Osteoblast (primary cell): ENCODE measurements at regions not wholly inside any gene's neighbourhood (a gene's known extent, or its start where the extent isn't known, plus 50 kb on each side); places are given as distances from the start of the nearest gene placed in this dataset.

Experiments used
- DNase-seq: peaks from one replicate; pipeline ENCODE4 v3.0.0; 2011; ENCODE audit warnings: low spot score, mixed read lengths; ENCODE audit not compliant: insufficient read length; ENCODE audit errors: missing footprints
- H2AFZ ChIP-seq: 2 replicates; pipeline ENCODE4 v1.6.0; 2011; ENCODE audit warnings: mild to moderate bottlenecking, low read length
- H3K27ac ChIP-seq: 2 replicates; pipeline ENCODE4 v1.5.1; 2011; ENCODE audit warnings: mild to moderate bottlenecking, low read depth, low read length, moderate library complexity
- H3K27me3 ChIP-seq: 2 replicates; pipeline ENCODE4 v1.6.0; 2012; ENCODE audit warnings: mild to moderate bottlenecking, control low read depth, inconsistent platforms, low read length, moderate library complexity; ENCODE audit not compliant: insufficient read depth
- H3K36me3 ChIP-seq: 2 replicates; pipeline ENCODE4 v1.5.1; 2011; ENCODE audit warnings: mild to moderate bottlenecking, low read length, control low read depth, moderate library complexity; ENCODE audit not compliant: insufficient read depth
- H3K4me1 ChIP-seq: 2 replicates; pipeline ENCODE4 v1.5.1; 2011; ENCODE audit warnings: mild to moderate bottlenecking, low read length, control low read depth, moderate library complexity; ENCODE audit not compliant: insufficient read depth
- H3K4me2 ChIP-seq: 2 replicates; pipeline ENCODE4 v1.6.0; 2011; ENCODE audit warnings: mild to moderate bottlenecking, low read length; ENCODE audit not compliant: insufficient read depth
- H3K4me3 ChIP-seq: fragments of 200-600 bp; sonication (generic); 3 replicates; pipeline ENCODE4 v1.5.1; 2012; ENCODE audit warnings: mild to moderate bottlenecking, low read length, inconsistent platforms; ENCODE audit not compliant: insufficient read depth
- H3K79me2 ChIP-seq: 2 replicates; pipeline ENCODE4 v1.6.0; 2012; ENCODE audit warnings: mild to moderate bottlenecking, low read length, control low read depth, inconsistent platforms; ENCODE audit not compliant: insufficient read depth
- H3K9me3 ChIP-seq: 2 replicates; pipeline ENCODE4 v1.5.1; 2011; ENCODE audit warnings: low read depth, low read length, control low read depth
- H4K20me1 ChIP-seq: 2 replicates; pipeline ENCODE4 v1.6.0; 2012; ENCODE audit warnings: mild to moderate bottlenecking, low read length, control low read depth; ENCODE audit not compliant: insufficient read depth
- TF ChIP-seq, protein P1 (sequence below): IDR thresholded peaks from 2 replicates; pipeline ENCODE4 v1.5.1; 2011; ENCODE audit warnings: mild to moderate bottlenecking, low read depth, low read length, moderate library complexity; ENCODE audit errors: extremely low read depth

- Histone ChIP-seq H2AFZ (no peak overlapping the region), H3K27me3 (no peaks in the 10 kb centered on the region), H3K79me2 (no peaks in the 10 kb centered on the region), H3K4me3 (no peak overlapping the region), H3K4me2 (no peak overlapping the region), H3K27ac (no peak overlapping the region), H4K20me1 (no peaks in the 10 kb centered on the region), H3K9me3 (no peaks in the 10 kb centered on the region), H3K4me1 (no peaks in the 10 kb centered on the region), H3K36me3 (no peaks in the 10 kb centered on the region)
- TF ChIP-seq, protein P1, sequence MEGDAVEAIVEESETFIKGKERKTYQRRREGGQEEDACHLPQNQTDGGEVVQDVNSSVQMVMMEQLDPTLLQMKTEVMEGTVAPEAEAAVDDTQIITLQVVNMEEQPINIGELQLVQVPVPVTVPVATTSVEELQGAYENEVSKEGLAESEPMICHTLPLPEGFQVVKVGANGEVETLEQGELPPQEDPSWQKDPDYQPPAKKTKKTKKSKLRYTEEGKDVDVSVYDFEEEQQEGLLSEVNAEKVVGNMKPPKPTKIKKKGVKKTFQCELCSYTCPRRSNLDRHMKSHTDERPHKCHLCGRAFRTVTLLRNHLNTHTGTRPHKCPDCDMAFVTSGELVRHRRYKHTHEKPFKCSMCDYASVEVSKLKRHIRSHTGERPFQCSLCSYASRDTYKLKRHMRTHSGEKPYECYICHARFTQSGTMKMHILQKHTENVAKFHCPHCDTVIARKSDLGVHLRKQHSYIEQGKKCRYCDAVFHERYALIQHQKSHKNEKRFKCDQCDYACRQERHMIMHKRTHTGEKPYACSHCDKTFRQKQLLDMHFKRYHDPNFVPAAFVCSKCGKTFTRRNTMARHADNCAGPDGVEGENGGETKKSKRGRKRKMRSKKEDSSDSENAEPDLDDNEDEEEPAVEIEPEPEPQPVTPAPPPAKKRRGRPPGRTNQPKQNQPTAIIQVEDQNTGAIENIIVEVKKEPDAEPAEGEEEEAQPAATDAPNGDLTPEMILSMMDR = no peak
- no peak for DNase-seq
These were observed 467.4 kb upstream of the ID4 start for GRCh38 chr6:19369785-19370184.

DNA sequence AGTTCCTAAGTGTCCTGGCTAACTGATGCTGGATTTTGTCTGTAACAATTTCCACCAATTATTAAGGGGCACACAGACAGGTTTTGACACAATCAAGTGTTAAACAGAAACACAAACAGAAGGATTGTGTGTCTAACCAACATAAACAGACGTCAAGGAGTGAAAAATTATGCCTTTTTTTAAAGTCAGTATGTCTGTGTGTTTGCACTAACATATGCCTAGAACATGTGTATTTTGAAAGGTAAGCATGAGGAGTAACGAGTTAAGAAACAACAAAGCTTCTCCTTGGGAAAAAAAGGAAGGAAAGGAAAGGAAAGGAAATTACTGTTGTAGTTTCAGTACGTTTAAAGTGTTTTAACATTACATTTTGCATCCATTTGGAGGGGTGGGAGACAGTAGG lies 466.3 kb upstream of the ID4 start:
- Histone ChIP-seq H3K27me3 (no peaks in the 10 kb centered on the region), H3K4me2 (no peak overlapping the region), H2AFZ (no peak overlapping the region), H3K27ac (no peak overlapping the region), H3K36me3 (no peaks in the 10 kb centered on the region), H3K4me3 (no peak overlapping the region), H3K9me3 (no peaks in the 10 kb centered on the region), H3K79me2 (no peaks in the 10 kb centered on the region), H4K20me1 (no peaks in the 10 kb centered on the region), H3K4me1 (no peaks in the 10 kb centered on the region)
- TF ChIP-seq, protein P1 = no peak
- DNase-seq = no peak

GRCh38 chr6:19375613-19376012 lies 461.6 kb upstream of the ID4 start:
- no peaks in the 10 kb centered on the region for H3K36me3 ChIP-seq
- TF ChIP-seq, protein P1 = no peak
- H3K9me3 ChIP-seq = no peaks in the 10 kb centered on the region
- H4K20me1 ChIP-seq = no peaks in the 10 kb centered on the region
- H3K4me1 ChIP-seq = peaks cover 3% of the 10 kb centered on the region
- no peak for DNase-seq
- no peak overlapping the region for H3K4me3 ChIP-seq
- no peak overlapping the region for H3K27ac ChIP-seq
- no peak overlapping the region for H3K4me2 ChIP-seq
- no peak overlapping the region for H2AFZ ChIP-seq
- H3K27me3 ChIP-seq = no peaks in the 10 kb centered on the region
- H3K79me2 ChIP-seq = no peaks in the 10 kb centered on the region

DNA sequence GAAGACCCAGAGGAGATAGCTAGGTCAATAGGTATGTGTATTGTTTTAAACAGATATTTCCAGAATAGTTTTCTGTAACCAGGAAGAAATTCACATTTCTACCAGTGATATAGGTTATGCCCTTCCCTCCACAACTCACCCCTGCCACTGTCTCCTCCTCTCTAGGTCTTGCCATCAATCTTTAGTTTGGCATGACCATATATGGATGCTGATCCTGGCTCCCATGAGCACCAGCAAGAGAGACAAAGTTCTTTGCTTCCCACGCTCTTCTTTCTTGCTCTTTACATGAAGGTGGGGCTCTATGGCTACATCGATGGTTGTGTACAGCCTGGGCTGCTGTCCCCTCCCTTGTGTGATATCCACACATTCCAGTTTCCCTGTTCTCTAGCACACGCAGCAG lies 459.4 kb upstream of the ID4 start:
- no peaks in the 10 kb centered on the region for H3K9me3 ChIP-seq
- H3K36me3 ChIP-seq = no peaks in the 10 kb centered on the region
- no peak overlapping the region for H3K4me3 ChIP-seq
- peaks cover 3% of the 10 kb centered on the region for H3K4me1 ChIP-seq
- H3K4me2 ChIP-seq = no peak overlapping the region
- no peak overlapping the region for H2AFZ ChIP-seq
- DNase-seq = no peak
- TF ChIP-seq, protein P1 = no peak
- H4K20me1 ChIP-seq = no peaks in the 10 kb centered on the region
- no peaks in the 10 kb centered on the region for H3K79me2 ChIP-seq
- H3K27me3 ChIP-seq = no peaks in the 10 kb centered on the region
- H3K27ac ChIP-seq = no peak overlapping the region
